CD1c-positive myeloid dendritic cell (primary cell): ENCODE measurements at regions not wholly inside any gene's neighbourhood (a gene's known extent, or its start where the extent isn't known, plus 50 kb on each side); places are given as distances from the start of the nearest gene placed in this dataset.

Experiments
- DNase-seq: peaks from one replicate; pipeline ENCODE4 v3.0.0-alpha.2; 2016; ENCODE audit errors: extremely low spot score

GRCh38 chr18:78673516-78674321 lies 305.9 kb upstream of the SALL3 start:
- DNase-seq = no peak

DNA sequence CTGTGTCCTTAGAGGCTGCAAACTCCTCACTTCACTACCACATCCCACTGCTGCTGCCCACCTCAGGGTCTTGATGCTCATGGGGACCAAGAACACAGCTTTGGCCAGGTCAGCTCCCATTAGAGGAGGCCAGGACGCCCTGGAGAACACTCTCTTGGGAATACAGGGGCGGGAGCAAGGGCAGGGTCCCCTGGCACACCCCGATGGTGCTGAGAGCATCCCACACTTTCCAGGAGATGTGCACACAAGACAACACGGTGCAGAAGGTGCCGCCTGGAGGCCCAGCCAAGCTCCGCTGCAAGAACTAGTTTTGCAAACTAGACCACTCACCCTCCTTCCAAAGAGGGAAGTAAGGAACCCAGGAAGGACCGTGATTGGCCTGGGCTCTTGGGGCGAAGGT lies 304.4 kb upstream of the SALL3 start:
- no peak for DNase-seq

DNA sequence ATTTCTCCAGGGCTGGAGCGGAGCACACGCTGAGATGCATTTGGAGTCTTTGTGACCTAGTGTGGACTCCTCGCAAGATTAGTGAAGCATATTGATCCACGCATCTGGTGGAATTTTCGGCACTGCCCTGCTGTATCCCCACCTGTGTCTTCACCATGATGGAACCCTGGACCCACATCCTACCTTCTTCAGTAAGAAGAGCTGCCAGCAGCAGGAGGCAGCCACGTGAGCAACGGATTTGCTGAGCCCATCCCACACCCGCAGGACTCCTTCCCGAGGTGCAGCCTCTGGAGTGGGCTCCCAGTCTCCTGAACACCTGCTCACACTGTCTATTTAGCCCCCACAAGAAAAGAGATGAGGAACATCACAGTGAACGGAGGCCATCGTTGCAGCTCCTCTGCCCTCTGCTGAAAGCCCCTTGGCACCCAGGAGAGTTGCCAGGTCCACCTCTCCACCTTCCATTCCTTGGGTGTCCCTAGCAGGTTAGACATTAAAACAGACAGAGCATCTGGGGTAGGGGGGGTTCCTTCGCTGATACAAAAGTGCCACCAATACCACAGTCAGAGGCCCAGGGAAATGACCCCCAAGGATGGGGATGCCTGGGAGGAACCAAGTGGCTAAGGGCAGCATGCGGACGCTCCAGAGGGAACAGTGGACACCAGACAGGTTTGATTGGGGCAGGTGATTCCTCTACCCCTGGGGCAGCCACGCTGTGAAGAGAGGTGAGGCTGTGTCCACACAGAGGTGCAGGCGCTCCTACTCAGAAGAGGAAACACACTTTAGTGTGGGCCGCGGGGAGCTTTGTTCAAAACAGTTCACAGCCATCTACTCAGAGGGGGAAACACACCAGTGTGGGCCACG lies 302.8 kb upstream of the SALL3 start:
- DNase-seq = no peak

- DNase-seq = no peak
Observed at GRCh38 chr18:78677483-78678317, 301.9 kb upstream of the SALL3 start.

DNA sequence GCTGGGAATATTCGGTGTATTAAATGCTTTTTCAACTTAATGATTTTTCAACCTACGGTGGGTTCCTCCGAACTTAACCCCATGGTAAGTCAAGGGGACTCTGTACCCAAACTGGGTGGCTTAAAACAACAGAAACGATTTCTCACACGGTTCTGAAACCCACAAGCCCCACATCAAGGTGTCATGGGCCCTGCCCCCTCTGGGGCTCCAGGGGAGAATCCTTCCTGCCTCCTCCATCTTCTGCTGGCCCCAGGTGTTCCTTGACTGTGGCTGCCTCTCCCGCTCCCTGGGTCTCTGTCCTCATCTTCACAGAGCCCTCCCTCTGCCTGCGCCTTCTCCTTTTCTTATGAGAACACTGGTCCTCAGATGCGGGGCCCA lies 301.3 kb upstream of the SALL3 start:
- DNase-seq = no peak

DNA sequence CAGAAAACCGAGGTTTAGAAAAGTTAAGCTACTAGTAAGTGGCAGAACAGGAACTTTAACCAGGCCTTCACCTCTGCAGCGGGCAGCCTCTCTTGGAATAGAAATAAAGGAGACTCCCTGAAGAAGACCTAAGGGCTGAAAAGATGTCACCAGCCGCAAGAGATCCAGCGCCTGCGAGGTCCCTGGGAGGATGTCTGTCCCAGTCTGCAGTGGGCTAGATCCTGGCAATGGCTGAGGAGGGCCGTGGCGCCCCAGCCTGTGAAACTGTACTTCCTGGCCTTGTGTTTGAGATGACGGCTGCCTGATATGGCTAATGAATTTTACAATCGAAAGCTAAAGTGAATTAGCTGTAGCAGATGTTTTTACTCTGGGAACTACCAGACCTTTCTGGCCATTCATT lies 300.6 kb upstream of the SALL3 start:
- no peak for DNase-seq

GRCh38 chr18:78679613-78680260 lies 299.9 kb upstream of the SALL3 start:
- DNase-seq = no peak

- DNase-seq = no peak
Observed at GRCh38 chr18:78681396-78681795, 298.2 kb upstream of the SALL3 start.

DNA sequence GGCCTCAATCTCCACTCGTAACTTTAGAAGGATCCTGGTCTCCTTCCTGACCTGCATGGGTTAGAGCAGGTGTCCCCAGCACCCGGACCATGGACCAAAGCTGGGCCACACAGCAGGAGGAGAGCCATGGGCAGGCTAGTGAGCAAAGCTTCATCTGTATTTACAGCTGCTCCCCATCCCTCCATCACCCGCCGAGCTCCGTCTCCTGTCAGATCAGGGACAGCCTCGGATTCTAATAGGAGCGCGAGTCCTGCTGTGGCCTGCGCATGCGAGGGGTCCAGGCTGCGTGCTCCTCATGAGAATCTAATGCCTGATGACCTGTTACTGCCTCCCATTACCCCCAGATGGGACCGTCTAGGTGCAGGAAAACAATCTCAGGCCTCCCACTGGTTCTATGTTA lies 297.7 kb upstream of the SALL3 start:
- no peak for DNase-seq

- no peak for DNase-seq
Observed at GRCh38 chr18:78682716-78683115, 296.9 kb upstream of the SALL3 start.

GRCh38 chr18:78683191-78684010 lies 296.2 kb upstream of the SALL3 start:
- DNase-seq = no peak

DNA sequence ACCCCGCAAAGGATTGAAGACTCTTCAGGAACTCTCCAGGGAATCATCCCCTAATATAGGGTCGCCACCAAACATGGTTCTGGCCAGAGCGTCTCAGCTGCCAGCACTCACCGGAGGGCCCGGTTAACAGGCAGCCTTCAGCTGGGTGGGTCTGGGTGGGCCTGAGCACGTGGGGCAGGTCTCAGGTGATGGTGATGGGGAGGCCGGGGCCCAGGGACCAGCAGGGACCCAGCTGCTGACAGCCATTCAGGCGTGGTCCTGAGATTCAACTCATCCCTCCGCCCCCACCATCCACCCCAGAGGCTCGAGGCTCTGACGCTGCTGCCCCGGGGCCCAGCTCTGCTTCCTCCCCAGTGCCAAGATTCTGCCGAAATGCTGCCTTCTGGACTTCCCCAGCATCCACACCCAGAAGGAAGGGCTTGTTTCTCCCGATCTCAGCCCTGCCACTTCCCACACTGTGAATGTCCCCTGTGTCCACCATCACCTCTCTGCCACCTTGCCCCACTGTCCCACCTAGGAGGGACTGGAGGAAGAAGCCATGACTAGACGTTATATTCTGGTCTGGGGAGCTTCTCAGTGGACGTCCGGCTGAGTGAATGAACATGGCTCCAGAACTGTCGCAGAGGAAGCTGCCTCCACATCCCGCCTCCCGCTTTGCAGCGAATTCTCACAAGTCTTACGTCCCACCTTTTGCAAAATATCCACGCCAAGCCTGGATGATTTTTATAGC lies 294.2 kb upstream of the SALL3 start:
- DNase-seq = no peak

GRCh38 chr18:78685980-78686530 lies 293.6 kb upstream of the SALL3 start:
- no peak for DNase-seq

- no peak for DNase-seq
Observed at GRCh38 chr18:78686976-78687685, 292.5 kb upstream of the SALL3 start.

DNA sequence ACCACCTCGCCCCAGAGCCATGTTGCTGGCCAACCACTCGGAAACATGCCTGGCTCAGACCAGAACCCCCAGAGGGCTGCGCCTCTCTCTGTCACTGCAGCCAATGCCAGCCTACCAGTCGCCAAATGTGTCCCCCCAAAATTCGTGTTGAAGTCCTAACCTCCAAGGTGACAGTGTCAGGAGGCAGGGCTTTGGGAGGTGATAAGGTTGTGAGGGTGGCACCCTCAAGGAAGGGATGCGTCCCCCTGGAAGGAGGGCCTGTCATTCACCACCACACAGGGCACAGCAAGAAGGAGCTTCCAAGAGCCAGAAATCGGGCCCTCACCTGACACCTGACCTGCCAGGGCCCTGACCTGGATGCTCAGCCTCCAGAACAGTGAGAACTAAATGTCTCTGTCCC lies 291.9 kb upstream of the SALL3 start:
- no peak for DNase-seq

DNA sequence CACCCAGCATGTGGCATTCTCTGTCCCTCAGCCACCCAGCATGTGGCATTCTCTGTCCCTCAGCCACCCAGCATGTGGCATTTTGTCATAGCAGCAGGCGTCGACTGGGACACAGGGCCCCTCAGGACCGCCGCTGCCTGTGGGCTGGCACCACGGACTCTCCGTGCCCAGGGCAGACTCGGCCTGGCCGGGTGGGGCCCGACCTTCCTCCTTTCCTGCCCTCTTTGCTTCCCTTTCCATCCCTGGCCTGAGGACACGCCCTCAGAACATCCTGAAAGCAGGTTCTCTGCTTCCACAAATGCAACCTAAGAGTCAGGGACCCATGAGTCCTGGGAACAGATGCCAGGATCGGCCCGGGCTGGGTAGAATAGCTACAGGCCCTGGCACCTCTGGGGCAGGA lies 291.4 kb upstream of the SALL3 start:
- no peak for DNase-seq

GRCh38 chr18:78688916-78689315 lies 290.7 kb upstream of the SALL3 start:
- no peak for DNase-seq

- DNase-seq = no peak
Observed at GRCh38 chr18:78689606-78690005, 290.0 kb upstream of the SALL3 start.

DNA sequence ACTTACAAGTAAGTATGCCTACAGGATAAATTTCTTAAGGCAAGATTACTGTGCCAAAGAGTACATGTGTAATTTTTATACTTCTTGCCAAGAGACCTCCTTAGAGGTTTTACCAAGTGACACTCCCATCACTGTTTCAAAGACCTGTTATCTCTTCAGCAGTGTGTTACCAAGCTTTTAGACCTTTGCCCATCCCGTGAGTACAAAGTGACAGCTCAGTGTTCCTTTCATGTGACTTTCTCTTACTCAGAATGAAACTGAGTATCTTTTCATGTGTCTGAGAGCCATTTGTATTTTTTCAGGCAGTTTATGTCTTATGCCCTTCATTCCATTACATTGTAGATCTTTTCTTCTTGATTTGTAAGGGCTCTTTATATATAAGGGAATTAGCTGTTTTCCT lies 287.5 kb upstream of the SALL3 start:
- no peak for DNase-seq
